SK-N-SH (cell line): ENCODE measurements at regions not wholly inside any gene's neighbourhood (a gene's known extent, or its start where the extent isn't known, plus 50 kb on each side); places are given as distances from the start of the nearest gene placed in this dataset.

ENCODE experiments used
- CTCF ChIP-seq: fragments of 200-600 bp; sonication (generic); IDR thresholded peaks from 2 replicates; pipeline ENCODE4 v1.6.1; 2017; ENCODE audit warnings: antibody characterized with exemption, mild to moderate bottlenecking, moderate library complexity
- EP300 ChIP-seq, 2 experiments: IDR thresholded peaks; 2 replicates each; pipeline versions ENCODE4 v1.4.0 to v1.6.1; 2012; ENCODE audit warnings: borderline replicate concordance in 1 of 2, low read depth in 1 of 2, low read length in 1 of 2
- EZH2phosphoT487 ChIP-seq: fragments of 200-600 bp; sonication (generic); IDR thresholded peaks from 2 replicates; pipeline ENCODE4 v1.6.1; 2017; ENCODE audit warnings: low read depth, mixed run types, mild to moderate bottlenecking, antibody characterized with exemption, moderate library complexity, borderline replicate concordance
- FOXM1 ChIP-seq: IDR thresholded peaks from 2 replicates; pipeline ENCODE4 v1.4.0; 2012; ENCODE audit warnings: low read depth, mild to moderate bottlenecking
- GABPA ChIP-seq: IDR thresholded peaks from 2 replicates; pipeline ENCODE4 v1.4.0; 2012; ENCODE audit warnings: low read depth, mild to moderate bottlenecking
- IRF3 ChIP-seq: fragments of 150-350 bp; IDR thresholded peaks from 2 replicates; pipeline ENCODE4 v1.6.1; 2016; ENCODE audit warnings: mild to moderate bottlenecking, low read depth, low read length
- MAX ChIP-seq: IDR thresholded peaks from 2 replicates; pipeline ENCODE4 v1.4.0; 2012; ENCODE audit warnings: low read depth
- POLR2AphosphoS5 ChIP-seq: IDR thresholded peaks from 2 replicates; pipeline ENCODE4 v1.6.1; 2012; ENCODE audit warnings: low read depth, low read length
- RAD21 ChIP-seq: IDR thresholded peaks from 2 replicates; pipeline ENCODE4 v1.6.1; 2012; ENCODE audit warnings: mild to moderate bottlenecking, low read length
- REST ChIP-seq: IDR thresholded peaks from 2 replicates; pipeline ENCODE4 v1.6.1; 2012; ENCODE audit warnings: mild to moderate bottlenecking, low read depth, low read length, moderate library complexity
- RFX5 ChIP-seq: IDR thresholded peaks from 2 replicates; pipeline ENCODE4 v1.6.1; 2012; ENCODE audit warnings: mild to moderate bottlenecking, improper control_type of control experiment, low read length
- SMC3 ChIP-seq: IDR thresholded peaks from 2 replicates; pipeline ENCODE4 v1.6.1; 2012; ENCODE audit warnings: low read depth, low read length, improper control_type of control experiment
- TAF1 ChIP-seq: IDR thresholded peaks from 2 replicates; pipeline ENCODE4 v1.6.1; 2012; ENCODE audit warnings: low read depth, mild to moderate bottlenecking, low read length, moderate library complexity, borderline replicate concordance
- TEAD4 ChIP-seq: IDR thresholded peaks from 2 replicates; pipeline ENCODE4 v1.4.0; 2012; ENCODE audit warnings: mild to moderate bottlenecking, borderline replicate concordance; ENCODE audit not compliant: insufficient read depth

- TF ChIP-seq FOXM1 (no peak), IRF3 (no peak), CTCF (no peak), POLR2AphosphoS5 (no peak), RFX5 (no peak), MAX (no peak), RAD21 (no peak), TEAD4 (no peak), GABPA (no peak), EP300 (IDR thresholded peaks at IDR 0.05; ENCODE audit: borderline replicate concordance in 1 of 2, low read depth in 1 of 2, low read length in 1 of 2) (no peak), REST (no peak), SMC3 (no peak), EZH2phosphoT487 (no peak), TAF1 (no peak)
These were observed 119.1 kb downstream of the DNAAF6 start for GRCh38 chrX:107325467-107325866.
